Left ventricle myocardium inferior (tissue), 1 donor: ENCODE measurements at regions not wholly inside any gene's neighbourhood (a gene's known extent, or its start where the extent isn't known, plus 50 kb on each side); places are given as distances from the start of the nearest gene placed in this dataset.

Source experiments
- DNase-seq: peaks from one replicate; pipeline ENCODE4 v3.0.0-alpha.2; 2020
- H3K27ac ChIP-seq: fragments of 200-600 bp; replicated peaks from 2 replicates; pipeline ENCODE4 v1.8.0; 2021
- H3K27me3 ChIP-seq: fragments of 200-600 bp; 2 replicates; pipeline ENCODE4 v1.8.0; 2021; ENCODE audit warnings: low read depth
- H3K36me3 ChIP-seq: fragments of 200-600 bp; 2 replicates; pipeline ENCODE4 v1.8.0; 2021
- H3K4me1 ChIP-seq: fragments of 200-600 bp; 2 replicates; pipeline ENCODE4 v1.8.0; 2021
- H3K4me3 ChIP-seq: fragments of 200-600 bp; 2 replicates; pipeline ENCODE4 v1.8.0; 2021; ENCODE audit warnings: mild to moderate bottlenecking, moderate library complexity
- H3K9me3 ChIP-seq: fragments of 200-600 bp; replicated peaks from 2 replicates; pipeline ENCODE4 v1.8.0; 2021
- intact Hi-C: fragments of 100-400 bp; cut with micrococcal nuclease; formaldehyde crosslinking; loops from one replicate; pipeline ENCODE4 v1.11.0; 2022
- TF ChIP-seq, protein P1 (sequence below): fragments of 200-600 bp; IDR thresholded peaks from 2 replicates; pipeline ENCODE4 v1.8.0; 2021; ENCODE audit warnings: antibody characterized with exemption, mild to moderate bottlenecking, borderline replicate concordance
- donor health status: DM: no; HTN: yes; CAD: no; lungs with severe emphysema.

DNA sequence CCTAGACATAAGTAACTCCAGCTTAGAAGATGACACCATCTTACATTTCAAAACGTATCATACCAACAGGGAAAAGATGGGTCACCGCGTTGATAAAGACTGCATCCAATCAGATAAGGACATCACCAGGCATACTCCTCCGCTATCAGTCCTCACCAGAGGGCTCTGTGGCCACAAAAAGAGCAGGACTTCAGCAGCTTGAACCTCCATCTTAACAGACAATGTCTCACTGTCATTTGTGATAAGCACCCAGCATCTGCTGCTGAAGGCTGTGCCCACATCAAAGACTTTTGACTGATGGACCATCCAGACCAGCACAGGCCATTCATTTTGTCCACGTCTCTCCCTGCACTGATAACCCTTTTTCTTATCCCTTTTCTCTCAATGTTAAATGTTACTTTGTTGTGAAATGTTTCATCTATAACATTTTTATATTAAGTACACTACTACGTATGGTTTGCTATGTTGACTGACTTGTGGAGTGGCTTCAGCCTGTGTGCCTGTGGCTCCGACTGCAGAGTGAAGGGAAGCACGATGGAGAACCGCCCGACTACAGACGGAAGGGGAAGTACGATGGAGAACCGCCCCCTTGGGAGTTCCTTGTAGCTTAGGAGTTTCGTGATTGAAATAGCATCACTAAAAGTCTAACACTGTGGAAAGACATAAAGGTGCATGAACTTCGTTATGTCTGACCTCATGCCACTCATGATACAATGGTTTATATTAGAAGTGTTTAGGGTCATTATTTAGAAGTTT is 595.4 kb upstream of the AGA start:
- TF ChIP-seq, protein P1, sequence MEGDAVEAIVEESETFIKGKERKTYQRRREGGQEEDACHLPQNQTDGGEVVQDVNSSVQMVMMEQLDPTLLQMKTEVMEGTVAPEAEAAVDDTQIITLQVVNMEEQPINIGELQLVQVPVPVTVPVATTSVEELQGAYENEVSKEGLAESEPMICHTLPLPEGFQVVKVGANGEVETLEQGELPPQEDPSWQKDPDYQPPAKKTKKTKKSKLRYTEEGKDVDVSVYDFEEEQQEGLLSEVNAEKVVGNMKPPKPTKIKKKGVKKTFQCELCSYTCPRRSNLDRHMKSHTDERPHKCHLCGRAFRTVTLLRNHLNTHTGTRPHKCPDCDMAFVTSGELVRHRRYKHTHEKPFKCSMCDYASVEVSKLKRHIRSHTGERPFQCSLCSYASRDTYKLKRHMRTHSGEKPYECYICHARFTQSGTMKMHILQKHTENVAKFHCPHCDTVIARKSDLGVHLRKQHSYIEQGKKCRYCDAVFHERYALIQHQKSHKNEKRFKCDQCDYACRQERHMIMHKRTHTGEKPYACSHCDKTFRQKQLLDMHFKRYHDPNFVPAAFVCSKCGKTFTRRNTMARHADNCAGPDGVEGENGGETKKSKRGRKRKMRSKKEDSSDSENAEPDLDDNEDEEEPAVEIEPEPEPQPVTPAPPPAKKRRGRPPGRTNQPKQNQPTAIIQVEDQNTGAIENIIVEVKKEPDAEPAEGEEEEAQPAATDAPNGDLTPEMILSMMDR: no peak
- Histone ChIP-seq H3K4me3 (no peak overlapping the region), H3K9me3 (no peaks in the 10 kb centered on the region), H3K27me3 (no peaks in the 10 kb centered on the region), H3K36me3 (no peaks in the 10 kb centered on the region), H3K4me1 (no peaks in the 10 kb centered on the region), H3K27ac (no peak overlapping the region)
- intact Hi-C loops: no loop called here
- no peak for DNase-seq

DNA sequence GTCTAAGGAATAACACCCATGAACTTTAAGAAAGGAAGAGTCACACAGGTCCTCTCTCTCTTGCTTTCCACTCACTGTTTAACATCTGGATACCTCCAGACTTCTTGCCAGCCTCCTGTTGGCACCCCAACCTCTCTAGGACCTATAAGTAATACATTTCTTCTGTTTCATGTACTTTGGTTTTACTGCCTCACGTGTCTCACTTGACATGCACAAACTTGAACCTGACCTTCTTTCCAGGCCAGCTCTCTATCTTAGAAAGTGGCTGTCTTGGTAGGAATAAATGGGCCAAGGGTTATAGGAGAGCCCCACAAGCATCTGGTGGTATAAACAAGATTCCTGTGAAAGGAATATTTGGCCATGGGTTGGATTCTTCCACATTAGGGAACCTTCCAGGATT is 614.8 kb upstream of the AGA start:
- Histone ChIP-seq H3K27me3 (no peaks in the 10 kb centered on the region), H3K4me1 (no peaks in the 10 kb centered on the region), H3K9me3 (peaks cover 5% of the 10 kb centered on the region), H3K27ac (no peak overlapping the region), H3K36me3 (no peaks in the 10 kb centered on the region), H3K4me3 (no peak overlapping the region)
- TF ChIP-seq, protein P1: no peak
- DNase-seq: no peak
- intact Hi-C loops: no loop called here

DNA sequence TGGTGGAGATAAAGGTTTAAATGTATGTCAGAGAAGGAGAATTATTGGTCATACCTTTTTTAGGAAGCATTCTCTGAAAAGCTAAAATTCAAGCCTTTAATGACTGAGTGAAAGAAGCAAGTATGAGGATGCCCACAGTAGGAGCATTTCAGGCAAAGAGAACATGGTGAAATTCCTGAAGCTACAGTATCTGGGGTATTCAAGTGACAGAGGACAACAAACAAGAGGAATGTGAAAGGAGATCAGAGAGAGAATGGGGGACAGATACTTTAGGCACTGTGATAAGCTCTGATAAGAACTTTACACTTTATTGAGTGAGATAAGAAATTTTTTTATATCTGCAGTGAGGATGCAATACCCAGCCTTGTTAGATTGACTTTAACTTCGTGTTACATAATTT is 621.3 kb upstream of the AGA start:
- DNase-seq: no peak
- intact Hi-C loops: no loop called here
- Histone ChIP-seq H3K4me3 (no peak overlapping the region), H3K27me3 (no peaks in the 10 kb centered on the region), H3K36me3 (no peaks in the 10 kb centered on the region), H3K27ac (no peak overlapping the region), H3K9me3 (no peaks in the 10 kb centered on the region), H3K4me1 (no peaks in the 10 kb centered on the region)
- TF ChIP-seq, protein P1: no peak

- H3K27me3 ChIP-seq: no peaks in the 10 kb centered on the region
- no peaks in the 10 kb centered on the region for H3K9me3 ChIP-seq
- DNase-seq: no peak
- no peak overlapping the region for H3K27ac ChIP-seq
- no peaks in the 10 kb centered on the region for H3K36me3 ChIP-seq
- intact Hi-C loops: no loop called here
- no peak overlapping the region for H3K4me3 ChIP-seq
- TF ChIP-seq, protein P1: no peak
- no peaks in the 10 kb centered on the region for H3K4me1 ChIP-seq
Measured at GRCh38 chr4:178066338-178066941, 624.2 kb upstream of the AGA start.

DNA sequence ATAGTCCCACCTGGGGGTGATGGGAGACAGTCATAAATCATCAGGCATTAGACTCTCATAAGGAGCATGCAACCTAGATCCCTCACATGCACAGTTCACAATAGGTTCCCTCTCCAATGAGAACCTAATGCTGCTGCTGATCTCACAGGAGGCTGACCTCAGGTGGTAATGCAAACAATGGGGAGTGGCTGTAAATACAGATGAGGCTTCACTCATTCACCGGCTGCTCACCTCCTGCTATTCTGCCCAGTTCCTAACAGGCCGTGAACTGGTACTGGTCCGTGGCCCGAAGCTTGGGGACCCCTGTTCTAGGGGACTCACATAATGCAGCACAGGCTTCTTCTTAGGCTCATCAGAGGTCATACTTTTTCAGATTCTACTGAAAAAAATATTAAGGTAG is 625.9 kb upstream of the AGA start:
- Histone ChIP-seq H3K4me3 (no peak overlapping the region), H3K36me3 (no peaks in the 10 kb centered on the region), H3K27ac (no peak overlapping the region), H3K9me3 (no peaks in the 10 kb centered on the region), H3K4me1 (no peaks in the 10 kb centered on the region), H3K27me3 (no peaks in the 10 kb centered on the region)
- intact Hi-C loops: no loop called here
- DNase-seq: no peak
- TF ChIP-seq, protein P1: no peak
